ENCODE measurements at regions not wholly inside any gene's neighbourhood (a gene's known extent, or its start where the extent isn't known, plus 50 kb on each side); places are given as distances from the start of the nearest gene placed in this dataset.

DNA sequence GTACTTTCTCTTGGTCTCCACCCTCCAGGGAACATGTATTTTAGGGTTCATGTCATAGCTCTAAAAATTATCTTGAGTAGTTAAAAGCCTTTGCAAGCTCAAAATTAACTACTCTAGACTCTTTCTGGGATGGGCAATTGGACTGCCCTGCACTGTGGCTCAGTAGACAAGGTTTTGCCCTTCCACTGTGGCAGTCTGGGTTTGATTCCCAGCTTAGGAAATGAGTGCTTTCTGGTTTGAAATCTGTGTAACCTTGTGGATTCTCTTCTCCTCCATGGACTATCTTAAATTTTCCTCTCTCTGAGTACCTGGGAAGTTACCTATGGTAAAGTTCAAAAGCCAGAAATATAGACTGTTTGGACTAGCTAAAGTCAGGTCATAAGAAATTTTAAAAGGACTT lies 94.6 kb upstream of the UST start:
- Histone ChIP-seq H3K4me2 (ENCODE audit: extremely low read depth, insufficient read depth, low read length) (no peak overlapping the region), H3K36me3 (ENCODE audit: control insufficient read depth, insufficient read depth, low read length) (no peaks in the 10 kb centered on the region), H3K27ac (ENCODE audit: insufficient read depth, low read length) (no peak overlapping the region), H2AFZ (ENCODE audit: low read length) (no peak overlapping the region), H3K4me3 (replicated peaks in 1 of 4; ENCODE audit: control extremely low read depth in 1 of 4, insufficient read depth in 1 of 4, low read depth in 3 of 4, low read length in 4 of 4) (no peak overlapping the region), H3K9me3 (ENCODE audit: control insufficient read depth, insufficient read depth, low read depth, low read length) (no peaks in the 10 kb centered on the region), H4K20me1 (ENCODE audit: control insufficient read depth, extremely low read depth, insufficient read depth, low read length) (no peaks in the 10 kb centered on the region), H3K79me2 (ENCODE audit: control insufficient read depth, insufficient read depth, low read length) (no peaks in the 10 kb centered on the region), H3K27me3 (ENCODE audit: control insufficient read depth, insufficient read depth, low read length) (no peaks in the 10 kb centered on the region), H3K4me1 (ENCODE audit: control insufficient read depth, extremely low read depth, insufficient read depth, low read length) (no peaks in the 10 kb centered on the region), H3K9ac (ENCODE audit: insufficient read depth, low read length) (no peak overlapping the region)
- TF ChIP-seq EZH2 (IDR thresholded peaks at IDR 0.05; ENCODE audit: low read length, missing control alignments), result no peak
- TF ChIP-seq, protein P1, sequence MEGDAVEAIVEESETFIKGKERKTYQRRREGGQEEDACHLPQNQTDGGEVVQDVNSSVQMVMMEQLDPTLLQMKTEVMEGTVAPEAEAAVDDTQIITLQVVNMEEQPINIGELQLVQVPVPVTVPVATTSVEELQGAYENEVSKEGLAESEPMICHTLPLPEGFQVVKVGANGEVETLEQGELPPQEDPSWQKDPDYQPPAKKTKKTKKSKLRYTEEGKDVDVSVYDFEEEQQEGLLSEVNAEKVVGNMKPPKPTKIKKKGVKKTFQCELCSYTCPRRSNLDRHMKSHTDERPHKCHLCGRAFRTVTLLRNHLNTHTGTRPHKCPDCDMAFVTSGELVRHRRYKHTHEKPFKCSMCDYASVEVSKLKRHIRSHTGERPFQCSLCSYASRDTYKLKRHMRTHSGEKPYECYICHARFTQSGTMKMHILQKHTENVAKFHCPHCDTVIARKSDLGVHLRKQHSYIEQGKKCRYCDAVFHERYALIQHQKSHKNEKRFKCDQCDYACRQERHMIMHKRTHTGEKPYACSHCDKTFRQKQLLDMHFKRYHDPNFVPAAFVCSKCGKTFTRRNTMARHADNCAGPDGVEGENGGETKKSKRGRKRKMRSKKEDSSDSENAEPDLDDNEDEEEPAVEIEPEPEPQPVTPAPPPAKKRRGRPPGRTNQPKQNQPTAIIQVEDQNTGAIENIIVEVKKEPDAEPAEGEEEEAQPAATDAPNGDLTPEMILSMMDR (conservative IDR thresholded peaks at IDR 0.05 in 1 of 2, IDR thresholded peaks at IDR 0.05 in 1 of 2; ENCODE audit: low read depth in 1 of 2, low read length in 2 of 2), result no peak
- DNase-seq (ENCODE audit: low read depth in 2 of 2), result no peak

DNA sequence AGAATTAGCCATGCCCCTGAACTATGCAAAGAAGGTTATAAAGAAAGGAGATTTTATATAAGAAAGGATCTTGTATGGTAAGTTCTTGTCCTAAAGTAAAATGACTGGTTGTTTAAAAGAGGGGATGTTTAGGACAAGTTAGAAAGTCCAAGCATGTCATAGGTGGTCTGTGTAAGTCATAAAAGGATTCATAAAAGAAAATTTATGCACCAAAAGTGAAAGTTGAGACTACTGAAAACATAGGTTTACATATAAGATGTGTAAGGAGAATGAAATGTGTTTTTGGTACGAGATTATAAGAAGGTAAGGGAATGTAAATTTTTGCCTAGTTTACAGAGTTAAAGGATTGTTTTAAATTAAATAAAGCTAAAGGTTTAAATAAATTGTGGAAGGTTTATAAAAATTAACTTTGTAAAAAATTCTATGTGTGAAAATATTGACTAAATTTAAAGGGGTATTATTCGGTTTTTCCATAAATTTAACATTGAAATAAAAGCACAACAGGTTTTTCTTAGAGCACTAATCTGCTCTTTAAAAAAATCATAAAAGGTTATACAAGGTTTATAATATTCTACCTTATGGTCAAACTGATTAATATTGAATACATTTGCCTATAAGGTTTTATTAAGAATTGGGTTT lies 93.6 kb upstream of the UST start:
- Histone ChIP-seq H3K36me3 (ENCODE audit: control insufficient read depth, insufficient read depth, low read length) (no peaks in the 10 kb centered on the region), H3K4me1 (ENCODE audit: control insufficient read depth, extremely low read depth, insufficient read depth, low read length) (no peaks in the 10 kb centered on the region), H3K27me3 (ENCODE audit: control insufficient read depth, insufficient read depth, low read length) (no peaks in the 10 kb centered on the region), H3K4me2 (ENCODE audit: extremely low read depth, insufficient read depth, low read length) (no peak overlapping the region), H3K79me2 (ENCODE audit: control insufficient read depth, insufficient read depth, low read length) (no peaks in the 10 kb centered on the region), H2AFZ (ENCODE audit: low read length) (no peak overlapping the region), H3K4me3 (replicated peaks in 1 of 4; ENCODE audit: control extremely low read depth in 1 of 4, insufficient read depth in 1 of 4, low read depth in 3 of 4, low read length in 4 of 4) (no peak overlapping the region), H3K9me3 (ENCODE audit: control insufficient read depth, insufficient read depth, low read depth, low read length) (no peaks in the 10 kb centered on the region), H3K9ac (ENCODE audit: insufficient read depth, low read length) (no peak overlapping the region), H3K27ac (ENCODE audit: insufficient read depth, low read length) (no peak overlapping the region), H4K20me1 (ENCODE audit: control insufficient read depth, extremely low read depth, insufficient read depth, low read length) (no peaks in the 10 kb centered on the region)
- DNase-seq (ENCODE audit: low read depth in 2 of 2), result peak in 1 of 2 donors; percentile 3
- TF ChIP-seq, protein P1 (conservative IDR thresholded peaks at IDR 0.05 in 1 of 2, IDR thresholded peaks at IDR 0.05 in 1 of 2; ENCODE audit: low read depth in 1 of 2, low read length in 2 of 2), result no peak
- no peak for TF ChIP-seq EZH2 (IDR thresholded peaks at IDR 0.05; ENCODE audit: low read length, missing control alignments)

DNA sequence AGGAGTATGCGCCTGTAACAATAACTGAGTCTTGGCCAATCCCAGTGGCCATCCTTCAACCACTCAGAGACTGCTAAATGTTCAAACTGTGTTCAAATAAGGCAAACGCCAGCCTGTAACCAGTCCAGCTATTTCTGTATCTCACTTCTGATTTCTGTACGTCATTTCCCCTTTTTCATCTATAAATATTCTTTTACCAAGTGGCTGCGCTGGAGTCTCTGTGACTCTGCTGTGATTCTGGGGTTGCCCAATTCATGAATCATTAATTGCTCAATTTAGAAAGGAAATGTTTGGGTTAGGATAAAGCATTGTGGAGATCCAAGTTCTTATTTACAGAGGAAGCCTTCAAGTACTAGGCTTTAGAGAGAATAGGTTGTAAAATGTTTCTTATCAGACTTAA lies 89.8 kb upstream of the UST start:
- TF ChIP-seq, protein P1 (conservative IDR thresholded peaks at IDR 0.05 in 1 of 2, IDR thresholded peaks at IDR 0.05 in 1 of 2; ENCODE audit: low read depth in 1 of 2, low read length in 2 of 2), result no peak
- TF ChIP-seq EZH2 (IDR thresholded peaks at IDR 0.05; ENCODE audit: low read length, missing control alignments), result no peak
- no peaks in the 10 kb centered on the region for H3K79me2 ChIP-seq (ENCODE audit: control insufficient read depth, insufficient read depth, low read length)
- H3K4me2 ChIP-seq (ENCODE audit: extremely low read depth, insufficient read depth, low read length), result no peak overlapping the region
- no peaks in the 10 kb centered on the region for H3K27me3 ChIP-seq (ENCODE audit: control insufficient read depth, insufficient read depth, low read length)
- H3K27ac ChIP-seq (ENCODE audit: insufficient read depth, low read length), result peak overlapping the region; percentile 13
- H4K20me1 ChIP-seq (ENCODE audit: control insufficient read depth, extremely low read depth, insufficient read depth, low read length), result no peaks in the 10 kb centered on the region
- DNase-seq (ENCODE audit: low read depth in 2 of 2), result peak; percentile 28 to 88
- no peak overlapping the region for H2AFZ ChIP-seq (ENCODE audit: low read length)
- no peak overlapping the region for H3K4me3 ChIP-seq (replicated peaks in 1 of 4; ENCODE audit: control extremely low read depth in 1 of 4, insufficient read depth in 1 of 4, low read depth in 3 of 4, low read length in 4 of 4)
- H3K4me1 ChIP-seq (ENCODE audit: control insufficient read depth, extremely low read depth, insufficient read depth, low read length), result no peaks in the 10 kb centered on the region
- H3K9ac ChIP-seq (ENCODE audit: insufficient read depth, low read length), result no peak overlapping the region
- H3K9me3 ChIP-seq (ENCODE audit: control insufficient read depth, insufficient read depth, low read depth, low read length), result no peaks in the 10 kb centered on the region
- no peaks in the 10 kb centered on the region for H3K36me3 ChIP-seq (ENCODE audit: control insufficient read depth, insufficient read depth, low read length)
